Lower leg skin (tissue), 4 donors: ENCODE measurements at regions not wholly inside any gene's neighbourhood (a gene's known extent, or its start where the extent isn't known, plus 50 kb on each side); places are given as distances from the start of the nearest gene placed in this dataset.

Experiments used
- DNase-seq, 2 donors: peaks; one replicate each; pipeline ENCODE4 v3.0.0-alpha.2; 2019; ENCODE audit warnings: low spot score in 2 of 2
- H3K4me3 ChIP-seq: fragments of 200-600 bp; sonication (generic); 2 replicates; pipeline ENCODE4 v1.5.1; 2017; ENCODE audit warnings: mild to moderate bottlenecking, low read depth; ENCODE audit not compliant: poor library complexity, severe bottlenecking
- POLR2A ChIP-seq, 2 donors: fragments of 450-650 bp; IDR thresholded peaks; one replicate each; pipeline ENCODE4 v1.6.1; 2016 to 2017; ENCODE audit warnings: antibody characterized with exemption in 2 of 2, mild to moderate bottlenecking in 1 of 2, moderate library complexity in 1 of 2
- WGBS, 2 donors: methylation state at CpG; one replicate each; pipeline ENCODE4 v1.1.5; 2018; 5-methylcytosine and 5-hydroxymethylcytosine counted together
- intact Hi-C: fragments of 100-400 bp; cut with DNase I; formaldehyde crosslinking; loops from one replicate; pipeline ENCODE4 v1.15.0; 2023; ENCODE audit warnings: low total_unique reads
- TF ChIP-seq, protein P1 (sequence below), 3 donors: fragments of 450-650 bp; IDR thresholded peaks; one replicate each; pipeline ENCODE4 v1.5.1; 2016; ENCODE audit warnings: antibody characterized with exemption in 3 of 3, mild to moderate bottlenecking in 3 of 3, moderate library complexity in 2 of 3

DNA sequence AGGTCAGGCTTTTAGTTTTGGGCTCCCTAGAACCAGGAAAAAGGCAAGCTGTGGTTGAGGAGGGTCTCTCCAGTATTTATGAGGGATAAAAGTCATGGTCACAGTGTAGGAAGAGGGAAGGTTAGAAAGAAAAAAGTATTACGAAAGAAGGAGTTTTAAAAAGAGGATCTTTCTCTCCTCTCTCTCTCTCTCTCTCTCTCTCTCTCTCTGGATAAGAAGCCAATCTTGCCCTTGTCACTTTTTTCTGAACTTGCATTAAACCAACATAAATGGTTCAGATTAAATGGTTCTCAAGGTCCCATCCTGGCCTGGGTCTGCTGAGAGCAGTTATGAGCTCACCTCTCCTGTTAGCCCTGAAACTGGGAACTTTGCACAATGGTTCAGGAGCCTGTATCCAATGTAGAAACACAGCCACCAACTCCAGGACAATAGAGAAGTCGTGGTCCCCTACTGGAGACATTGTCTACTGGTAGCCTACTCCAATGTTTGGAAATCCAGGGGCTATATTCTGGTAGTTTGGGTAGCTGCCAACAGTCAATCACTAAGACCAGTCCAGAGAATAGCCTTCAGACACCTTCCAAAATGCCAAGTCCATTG lies 131.9 kb downstream of the DAD1 start:
- intact Hi-C loops = no loop called here
- no peak overlapping the region for H3K4me3 ChIP-seq
- no peak for DNase-seq
- TF ChIP-seq, protein P1, sequence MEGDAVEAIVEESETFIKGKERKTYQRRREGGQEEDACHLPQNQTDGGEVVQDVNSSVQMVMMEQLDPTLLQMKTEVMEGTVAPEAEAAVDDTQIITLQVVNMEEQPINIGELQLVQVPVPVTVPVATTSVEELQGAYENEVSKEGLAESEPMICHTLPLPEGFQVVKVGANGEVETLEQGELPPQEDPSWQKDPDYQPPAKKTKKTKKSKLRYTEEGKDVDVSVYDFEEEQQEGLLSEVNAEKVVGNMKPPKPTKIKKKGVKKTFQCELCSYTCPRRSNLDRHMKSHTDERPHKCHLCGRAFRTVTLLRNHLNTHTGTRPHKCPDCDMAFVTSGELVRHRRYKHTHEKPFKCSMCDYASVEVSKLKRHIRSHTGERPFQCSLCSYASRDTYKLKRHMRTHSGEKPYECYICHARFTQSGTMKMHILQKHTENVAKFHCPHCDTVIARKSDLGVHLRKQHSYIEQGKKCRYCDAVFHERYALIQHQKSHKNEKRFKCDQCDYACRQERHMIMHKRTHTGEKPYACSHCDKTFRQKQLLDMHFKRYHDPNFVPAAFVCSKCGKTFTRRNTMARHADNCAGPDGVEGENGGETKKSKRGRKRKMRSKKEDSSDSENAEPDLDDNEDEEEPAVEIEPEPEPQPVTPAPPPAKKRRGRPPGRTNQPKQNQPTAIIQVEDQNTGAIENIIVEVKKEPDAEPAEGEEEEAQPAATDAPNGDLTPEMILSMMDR (IDR thresholded peaks at IDR 0.05) = no peak
- no peak for TF ChIP-seq POLR2A (IDR thresholded peaks at IDR 0.05)
- WGBS, 2 donors = 73 to 90% methylated on average over 2 of the region's 2 CpGs

DNA sequence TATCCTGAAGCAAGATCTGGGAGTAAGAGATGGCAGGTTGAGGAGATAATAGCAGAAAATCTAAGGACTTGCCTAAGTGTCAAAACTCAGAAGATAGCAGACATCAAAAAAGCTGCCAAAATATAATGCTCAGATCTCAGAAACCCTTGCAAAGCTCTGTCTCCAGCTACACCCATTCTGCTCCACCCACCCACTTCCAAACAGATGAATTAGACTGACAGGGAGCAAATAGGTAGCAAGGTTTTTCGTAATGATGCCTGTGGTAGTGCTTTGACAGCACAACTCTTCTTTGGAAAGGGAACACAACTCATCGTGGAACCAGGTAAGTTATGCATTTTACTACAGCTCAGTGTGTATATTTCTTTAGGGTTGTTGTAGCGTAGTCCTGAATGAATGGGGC lies 132.6 kb downstream of the DAD1 start:
- 86 to 91% methylated on average over 3 of the region's 3 CpGs for WGBS, 2 donors
- intact Hi-C loops = no loop called here
- no peak overlapping the region for H3K4me3 ChIP-seq
- no peak for DNase-seq
- no peak for TF ChIP-seq POLR2A (IDR thresholded peaks at IDR 0.05)
- TF ChIP-seq, protein P1 (IDR thresholded peaks at IDR 0.05) = no peak

DNA sequence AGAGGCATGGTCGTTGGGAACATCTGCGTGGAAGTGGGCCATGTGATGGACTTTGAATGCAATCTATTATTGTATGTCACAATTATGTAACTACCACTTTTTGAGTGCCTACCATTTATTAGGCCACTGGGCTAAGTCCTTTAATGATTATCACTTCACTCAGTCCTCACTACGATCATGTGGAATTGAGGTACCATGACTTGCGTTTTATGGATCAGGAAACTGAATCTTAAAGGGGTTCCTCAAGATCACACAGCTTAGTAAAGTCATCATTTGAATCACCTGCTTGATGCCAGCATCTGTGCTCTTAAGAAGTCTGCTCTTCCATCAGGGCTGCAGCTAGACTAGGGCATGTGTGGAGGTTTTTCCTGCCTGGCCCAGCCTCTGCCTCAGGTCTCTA lies 136.7 kb downstream of the DAD1 start:
- 87 to 90% methylated on average over 4 of the region's 4 CpGs for WGBS, 2 donors
- no peak overlapping the region for H3K4me3 ChIP-seq
- no peak for DNase-seq
- intact Hi-C loops = no loop called here
- TF ChIP-seq, protein P1 (IDR thresholded peaks at IDR 0.05) = no peak
- no peak for TF ChIP-seq POLR2A (IDR thresholded peaks at IDR 0.05)

DNA sequence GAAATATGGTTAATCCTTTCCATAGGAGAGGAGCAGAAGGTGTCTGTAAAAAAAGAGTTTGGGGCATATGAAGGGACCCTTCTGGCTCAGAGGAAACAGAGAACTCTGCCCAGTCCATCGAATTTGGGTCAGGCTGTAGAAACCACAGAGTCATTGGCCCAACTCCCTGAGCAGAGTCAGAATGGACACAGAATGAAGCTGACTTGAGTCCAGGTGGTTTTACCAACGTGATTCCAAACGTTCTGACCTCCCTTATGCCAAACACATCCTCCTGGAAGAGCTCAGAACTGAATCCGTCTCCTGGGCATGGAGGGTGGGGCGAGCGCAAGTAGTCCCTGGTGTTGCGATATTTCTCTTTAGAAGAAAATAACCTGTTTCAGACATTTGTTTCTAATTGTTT lies 138.8 kb downstream of the DAD1 start:
- intact Hi-C loops = no loop called here
- 65 to 66% methylated on average over 7 of the region's 7 CpGs for WGBS, 2 donors
- H3K4me3 ChIP-seq = no peak overlapping the region
- no peak for DNase-seq
- TF ChIP-seq, protein P1 (IDR thresholded peaks at IDR 0.05) = no peak
- TF ChIP-seq POLR2A (IDR thresholded peaks at IDR 0.05) = no peak

DNA sequence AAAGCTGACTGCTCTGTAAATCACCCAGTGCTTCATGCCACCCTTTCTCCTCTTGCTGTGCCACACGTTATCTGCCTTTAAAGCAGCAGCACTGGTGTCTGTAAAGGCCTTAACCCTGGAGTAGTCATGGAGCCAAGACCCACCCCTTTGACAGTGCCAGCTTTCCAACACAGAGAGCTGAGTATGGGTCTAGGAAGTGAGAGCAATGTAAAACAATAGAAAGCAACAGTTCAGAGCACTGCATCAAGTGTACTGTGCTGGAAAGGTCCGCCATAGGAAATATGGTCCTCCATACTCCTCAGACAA lies 139.5 kb downstream of the DAD1 start:
- no peak overlapping the region for H3K4me3 ChIP-seq
- WGBS, 2 donors = 79 to 97% methylated on average over 2 of the region's 2 CpGs
- no peak for DNase-seq
- TF ChIP-seq, protein P1 (IDR thresholded peaks at IDR 0.05) = no peak
- TF ChIP-seq POLR2A (IDR thresholded peaks at IDR 0.05) = no peak
- intact Hi-C loops = no loop called here

DNA sequence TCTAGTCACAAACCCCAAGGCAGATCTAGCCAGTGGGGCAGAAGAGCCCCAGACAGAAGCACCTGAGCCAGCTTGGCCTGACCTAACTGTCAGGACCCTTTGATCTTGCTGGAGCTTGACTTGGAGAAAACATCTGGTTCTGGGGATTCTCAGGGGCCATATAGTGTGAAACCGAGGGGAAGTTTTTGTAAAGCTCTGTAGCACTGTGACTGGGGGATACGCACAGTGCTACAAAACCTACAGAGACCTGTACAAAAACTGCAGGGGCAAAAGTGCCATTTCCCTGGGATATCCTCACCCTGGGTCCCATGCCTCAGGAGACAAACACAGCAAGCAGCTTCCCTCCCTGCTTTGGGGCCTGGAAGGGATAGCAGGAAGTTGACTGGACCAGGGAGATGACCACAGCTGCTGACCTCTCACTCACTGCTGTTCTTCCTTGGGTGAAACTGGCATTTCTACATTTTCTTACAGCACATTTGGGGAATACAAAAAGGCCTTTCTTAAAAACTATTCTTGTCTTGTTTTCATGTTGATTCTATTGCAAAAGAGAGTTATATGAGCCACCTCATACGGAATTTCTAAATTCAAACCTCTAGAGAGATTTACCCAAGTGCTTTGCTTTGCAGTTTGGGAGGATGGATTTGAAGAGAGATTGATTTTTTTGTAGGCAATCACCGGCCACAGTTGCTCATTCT lies 140.0 kb downstream of the DAD1 start:
- DNase-seq = no peak
- intact Hi-C loops = no loop called here
- WGBS, 2 donors = 81% methylated on average over 4 of the region's 4 CpGs
- no peak overlapping the region for H3K4me3 ChIP-seq
- no peak for TF ChIP-seq POLR2A (IDR thresholded peaks at IDR 0.05)
- TF ChIP-seq, protein P1 (IDR thresholded peaks at IDR 0.05) = no peak
